Fibroblast of lung (primary cell): ENCODE measurements at regions not wholly inside any gene's neighbourhood (a gene's known extent, or its start where the extent isn't known, plus 50 kb on each side); places are given as distances from the start of the nearest gene placed in this dataset.

Experiments
- CTCF ChIP-seq, 2 donors: IDR thresholded peaks in 1 of 2; conservative IDR thresholded peaks in 1 of 2; 1 replicate in 1 of 2; 2 replicates in 1 of 2; pipeline ENCODE4 v1.5.1; 2011 to 2012; ENCODE audit warnings: low read length in 2 of 2, control low read depth in 1 of 2, inconsistent platforms in 1 of 2, low read depth in 1 of 2, mild to moderate bottlenecking in 1 of 2
- EZH2 ChIP-seq: IDR thresholded peaks from 2 replicates; pipeline ENCODE4 v1.5.1; 2012; ENCODE audit warnings: low read length, control low read depth, mild to moderate bottlenecking; ENCODE audit errors: missing control alignments

- TF ChIP-seq CTCF (conservative IDR thresholded peaks at IDR 0.05 in 1 of 2, IDR thresholded peaks at IDR 0.05 in 1 of 2; ENCODE audit: low read depth in 1 of 2, low read length in 2 of 2) (no peak), EZH2 (no peak)
Observed at GRCh38 chr6:26243132-26243531, 121.9 kb upstream of the BTN3A2 start.
